Esophagus muscularis mucosa (tissue), 3 donors: ENCODE measurements at regions not wholly inside any gene's neighbourhood (a gene's known extent, or its start where the extent isn't known, plus 50 kb on each side); places are given as distances from the start of the nearest gene placed in this dataset.
"Not testable (repeated sequence)": the region's sequence is repeated elsewhere in the genome, so short reads cannot be mapped to it uniquely, and the experiment has no call there.

Experiments used
- POLR2AphosphoS5 ChIP-seq, 2 donors: sonication (generic); formaldehyde crosslinking; IDR thresholded peaks; one replicate each; pipeline ENCODE4 v1.6.1; 2017; ENCODE audit warnings: antibody characterized with exemption in 2 of 2
- TF ChIP-seq, protein P1 (sequence below), 3 experiments: fragments of 200-600 bp in 2 of 3; fragments of 450-650 bp in 1 of 3; sonication (generic) in 2 of 3; IDR thresholded peaks; one replicate each; pipeline ENCODE4 v1.5.1; 2017 to 2019; ENCODE audit warnings: antibody characterized with exemption in 3 of 3, mild to moderate bottlenecking in 2 of 3, moderate library complexity in 1 of 3

DNA sequence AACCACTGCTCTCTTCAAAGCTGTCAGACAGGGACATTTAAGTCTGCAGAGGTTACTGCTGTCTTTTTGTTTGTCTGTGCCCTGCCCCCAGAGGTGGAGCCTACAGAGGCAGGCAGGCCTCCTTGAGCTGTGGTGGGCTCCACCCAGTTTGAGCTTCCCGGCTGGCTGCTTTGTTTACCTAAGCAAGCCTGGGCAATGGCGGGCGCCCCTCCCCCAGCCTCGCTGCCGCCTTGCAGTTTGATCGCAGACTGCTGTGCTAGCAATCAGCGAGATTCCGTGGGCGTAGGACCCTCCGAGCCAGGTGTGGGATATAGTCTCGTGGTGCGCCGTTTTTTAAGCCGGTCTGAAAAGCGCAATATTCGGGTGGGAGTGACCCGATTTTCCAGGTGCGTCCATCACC lies 586.9 kb downstream of the HTR1B start:
- not testable (repeated sequence) for TF ChIP-seq POLR2AphosphoS5 (IDR thresholded peaks at IDR 0.05)
- TF ChIP-seq, protein P1, sequence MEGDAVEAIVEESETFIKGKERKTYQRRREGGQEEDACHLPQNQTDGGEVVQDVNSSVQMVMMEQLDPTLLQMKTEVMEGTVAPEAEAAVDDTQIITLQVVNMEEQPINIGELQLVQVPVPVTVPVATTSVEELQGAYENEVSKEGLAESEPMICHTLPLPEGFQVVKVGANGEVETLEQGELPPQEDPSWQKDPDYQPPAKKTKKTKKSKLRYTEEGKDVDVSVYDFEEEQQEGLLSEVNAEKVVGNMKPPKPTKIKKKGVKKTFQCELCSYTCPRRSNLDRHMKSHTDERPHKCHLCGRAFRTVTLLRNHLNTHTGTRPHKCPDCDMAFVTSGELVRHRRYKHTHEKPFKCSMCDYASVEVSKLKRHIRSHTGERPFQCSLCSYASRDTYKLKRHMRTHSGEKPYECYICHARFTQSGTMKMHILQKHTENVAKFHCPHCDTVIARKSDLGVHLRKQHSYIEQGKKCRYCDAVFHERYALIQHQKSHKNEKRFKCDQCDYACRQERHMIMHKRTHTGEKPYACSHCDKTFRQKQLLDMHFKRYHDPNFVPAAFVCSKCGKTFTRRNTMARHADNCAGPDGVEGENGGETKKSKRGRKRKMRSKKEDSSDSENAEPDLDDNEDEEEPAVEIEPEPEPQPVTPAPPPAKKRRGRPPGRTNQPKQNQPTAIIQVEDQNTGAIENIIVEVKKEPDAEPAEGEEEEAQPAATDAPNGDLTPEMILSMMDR (IDR thresholded peaks at IDR 0.05): not testable (repeated sequence)
